Effector CD4-positive, alpha-beta T cell (primary cell): ENCODE measurements at regions not wholly inside any gene's neighbourhood (a gene's known extent, or its start where the extent isn't known, plus 50 kb on each side); places are given as distances from the start of the nearest gene placed in this dataset.
"Not testable (repeated sequence)": the region's sequence is repeated elsewhere in the genome, so short reads cannot be mapped to it uniquely, and the experiment has no call there.

Source experiments
- DNase-seq: peaks from one replicate; pipeline ENCODE4 v3.0.0-alpha.2; 2020

DNA sequence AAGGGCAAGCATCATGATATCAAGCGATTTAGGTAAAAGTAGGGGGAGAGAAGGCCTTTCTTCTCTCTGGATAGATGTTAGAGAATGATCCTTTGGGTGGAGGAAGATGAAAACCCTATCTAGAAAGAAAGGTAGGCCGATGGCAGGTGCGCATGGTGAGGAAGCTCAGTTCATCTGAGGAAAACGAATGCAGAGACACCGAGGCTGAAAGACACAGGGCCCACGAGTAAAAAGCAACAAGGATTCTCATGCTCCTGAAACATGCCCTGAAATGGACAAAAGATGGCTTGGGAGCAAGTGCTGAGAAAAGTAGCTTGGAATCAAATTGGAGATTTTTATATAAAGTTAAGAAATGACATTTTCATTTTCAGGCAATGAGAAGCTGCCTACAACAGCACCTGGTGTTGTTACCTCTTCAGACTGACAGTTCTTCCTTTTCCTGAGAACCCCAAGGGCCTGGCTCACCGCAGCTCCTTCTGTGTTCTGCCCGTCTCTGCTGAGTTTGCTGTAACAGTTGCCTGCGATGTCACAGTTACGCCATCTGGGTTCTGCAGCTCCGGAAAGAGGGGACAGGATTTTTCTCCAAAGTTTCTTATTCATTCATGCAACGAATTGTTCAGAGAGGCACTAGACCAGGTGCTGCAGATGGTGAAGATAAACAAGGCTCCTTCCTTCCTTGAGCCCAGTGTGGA lies 402.0 kb upstream of the KLF6 start:
- no peak for DNase-seq

DNA sequence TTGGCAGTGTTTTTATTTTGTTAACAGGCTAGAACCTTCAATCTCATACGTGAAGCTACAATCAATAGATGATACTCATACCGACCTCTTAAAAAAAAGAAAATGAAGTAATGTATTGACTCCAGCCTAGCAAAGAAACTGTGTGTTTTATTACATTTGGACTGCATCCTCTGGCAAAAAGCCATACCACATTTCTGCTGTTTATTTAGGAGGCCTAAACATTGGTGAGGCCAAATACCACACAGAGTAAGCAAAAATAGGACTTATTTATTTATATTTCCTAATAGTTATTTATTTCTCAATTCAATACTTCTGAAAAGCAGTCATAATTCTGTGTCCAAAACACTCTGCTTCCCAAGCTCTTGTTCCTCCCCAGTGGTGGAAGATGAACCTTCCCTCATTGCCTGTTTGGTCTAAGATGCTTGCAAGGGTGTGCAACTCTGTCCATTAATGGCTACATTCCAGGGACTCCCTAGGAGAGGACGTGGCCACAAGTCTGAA lies 398.8 kb upstream of the KLF6 start:
- DNase-seq = no peak

GRCh38 chr10:4181621-4182049 lies 396.6 kb upstream of the KLF6 start:
- no peak for DNase-seq

DNA sequence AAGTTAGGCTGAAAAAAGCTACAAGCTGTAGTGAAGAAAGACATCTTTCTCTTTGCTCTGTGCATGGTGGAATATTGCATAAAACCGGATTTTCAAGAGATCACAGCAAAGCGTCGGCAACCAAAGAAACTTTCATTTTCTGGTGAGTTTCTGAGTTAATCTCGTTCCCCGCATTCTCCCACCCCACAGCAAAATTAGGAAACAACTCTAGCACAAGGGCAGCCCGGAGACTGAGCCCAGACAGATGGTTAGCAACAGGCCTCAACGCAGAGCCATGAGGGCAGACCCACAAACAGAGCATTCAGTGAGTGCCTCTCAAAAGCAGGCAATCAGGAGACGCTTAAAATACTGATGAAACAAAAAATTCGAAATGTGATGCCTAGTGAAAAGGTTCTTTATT lies 396.1 kb upstream of the KLF6 start:
- DNase-seq = no peak

DNA sequence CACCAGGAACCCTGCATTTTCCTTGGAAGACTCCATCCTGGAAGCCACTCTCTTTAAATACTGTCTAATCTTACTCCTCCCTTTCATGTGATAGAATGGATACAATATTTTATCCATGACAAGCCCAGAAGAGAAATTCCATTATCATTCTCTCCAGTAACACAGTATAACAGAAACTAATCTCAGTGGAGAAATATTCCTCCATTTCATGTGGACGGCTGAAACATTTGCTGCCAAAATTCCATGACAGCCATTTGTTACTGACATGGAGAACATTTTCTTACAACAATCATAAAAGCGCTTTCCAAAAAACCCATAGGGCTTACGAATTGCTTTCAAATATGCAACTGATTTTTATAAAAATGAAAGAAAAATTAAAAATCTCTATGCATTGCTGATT lies 392.8 kb upstream of the KLF6 start:
- DNase-seq = no peak

- no peak for DNase-seq
These were observed 391.7 kb upstream of the KLF6 start for GRCh38 chr10:4176500-4177281.

- no peak for DNase-seq
These were observed 389.2 kb upstream of the KLF6 start for GRCh38 chr10:4174197-4174596.

- no peak for DNase-seq
These were observed 385.8 kb upstream of the KLF6 start for GRCh38 chr10:4170633-4171314.

DNA sequence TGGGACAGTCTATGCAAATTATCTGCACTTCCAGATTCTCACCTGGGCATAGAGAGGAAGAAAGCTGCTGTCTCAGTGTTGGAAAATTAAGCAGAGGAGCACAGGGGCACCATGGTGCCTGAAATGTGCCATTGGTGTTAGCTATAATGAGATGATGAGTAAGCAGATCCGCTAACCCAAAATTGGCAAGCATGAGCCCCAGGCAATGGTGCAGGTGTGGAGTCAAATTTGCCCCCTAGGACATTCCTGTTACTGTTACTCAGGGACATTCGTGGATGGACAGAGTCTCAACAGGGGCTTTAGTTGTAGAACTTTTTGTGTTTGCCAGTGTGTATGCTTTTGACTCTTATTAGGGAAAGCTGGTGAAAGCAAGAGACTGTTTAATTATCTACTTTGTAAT lies 385.2 kb upstream of the KLF6 start:
- no peak for DNase-seq

DNA sequence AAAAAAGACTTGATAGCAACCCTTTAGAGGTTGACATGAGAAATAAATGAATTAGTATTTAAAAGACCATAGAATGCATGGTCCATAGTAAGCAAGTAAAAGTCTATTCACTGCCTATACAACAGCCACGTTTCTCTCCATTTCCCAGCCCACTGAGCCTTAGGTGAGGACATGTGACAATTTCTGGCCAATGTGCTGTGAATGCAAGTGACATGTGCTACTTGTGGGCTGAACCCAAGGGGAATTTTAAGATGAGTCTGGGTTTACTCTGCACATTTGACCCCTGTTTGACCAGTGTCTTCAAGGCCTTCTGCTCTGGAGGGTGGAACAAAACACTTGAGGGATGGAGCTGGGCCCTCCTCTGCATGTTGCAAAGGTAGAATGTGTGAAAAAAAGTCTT lies 384.4 kb upstream of the KLF6 start:
- no peak for DNase-seq

- no peak for DNase-seq
These were observed 382.2 kb upstream of the KLF6 start for GRCh38 chr10:4167216-4167615.

GRCh38 chr10:4162571-4163286 lies 377.7 kb upstream of the KLF6 start:
- DNase-seq = no peak

- no peak for DNase-seq
These were observed 374.2 kb upstream of the KLF6 start for GRCh38 chr10:4159173-4159572.

- DNase-seq = no peak
These were observed 369.2 kb upstream of the KLF6 start for GRCh38 chr10:4154191-4154715.

DNA sequence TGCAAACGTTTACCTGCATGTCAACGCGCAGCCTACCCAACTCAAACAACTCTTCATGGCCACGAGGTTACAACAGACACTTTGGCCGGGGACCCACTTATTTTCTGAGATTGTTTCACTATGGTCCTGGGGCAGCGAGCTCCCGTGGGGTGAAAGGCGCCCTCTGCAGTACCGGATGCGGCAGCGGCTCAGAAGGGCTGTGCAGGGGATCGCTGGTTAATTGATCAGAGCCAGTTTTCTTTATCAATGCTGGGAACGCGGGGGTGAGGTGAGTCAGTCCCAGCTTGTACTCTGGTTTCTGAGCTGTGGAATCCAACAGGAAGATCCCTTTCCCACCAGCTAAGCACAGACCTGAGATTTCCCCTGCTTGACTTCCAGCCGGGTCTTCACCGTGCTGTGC lies 366.5 kb upstream of the KLF6 start:
- DNase-seq = no peak

- no peak for DNase-seq
These were observed 365.7 kb upstream of the KLF6 start for GRCh38 chr10:4150676-4151075.

DNA sequence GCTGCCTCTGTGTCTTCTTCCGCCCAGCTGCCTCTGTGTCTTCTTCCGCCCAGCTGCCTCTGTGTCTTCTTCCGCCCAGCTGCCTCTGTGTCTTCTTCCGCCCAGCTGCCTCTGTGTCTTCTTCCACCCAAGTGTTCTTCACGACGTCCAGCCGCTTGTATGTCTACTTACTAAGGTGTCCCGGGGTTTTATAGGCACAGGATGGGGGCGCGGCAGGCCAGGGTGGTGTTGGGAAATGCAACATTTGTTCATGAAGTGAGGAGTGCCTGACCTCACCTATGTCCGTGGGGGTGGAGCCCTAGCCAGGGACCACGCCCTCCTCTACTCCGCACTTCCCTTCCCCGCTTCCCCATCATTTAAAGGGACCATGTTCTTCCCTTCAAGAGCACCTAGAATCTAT lies 364.5 kb upstream of the KLF6 start:
- DNase-seq = not testable (repeated sequence)

DNA sequence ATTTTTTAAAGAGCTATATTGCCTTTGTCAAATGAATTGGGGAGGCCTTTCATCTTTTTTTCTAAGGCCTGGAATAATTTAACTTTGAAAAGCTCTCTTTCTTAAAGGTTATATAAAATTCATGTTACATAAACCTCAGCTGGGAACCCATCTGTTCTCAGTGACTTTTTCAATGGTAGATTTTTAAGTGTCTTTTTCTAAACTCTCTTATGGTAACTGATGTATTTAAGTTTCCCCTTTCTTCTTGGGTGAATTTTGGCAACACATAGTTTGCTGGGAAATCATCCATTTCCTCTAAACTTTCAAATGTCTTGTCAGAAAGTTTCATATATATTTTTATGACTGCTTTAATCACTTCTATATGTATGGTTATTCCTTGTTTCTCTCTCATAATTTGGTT lies 362.2 kb upstream of the KLF6 start:
- no peak for DNase-seq

DNA sequence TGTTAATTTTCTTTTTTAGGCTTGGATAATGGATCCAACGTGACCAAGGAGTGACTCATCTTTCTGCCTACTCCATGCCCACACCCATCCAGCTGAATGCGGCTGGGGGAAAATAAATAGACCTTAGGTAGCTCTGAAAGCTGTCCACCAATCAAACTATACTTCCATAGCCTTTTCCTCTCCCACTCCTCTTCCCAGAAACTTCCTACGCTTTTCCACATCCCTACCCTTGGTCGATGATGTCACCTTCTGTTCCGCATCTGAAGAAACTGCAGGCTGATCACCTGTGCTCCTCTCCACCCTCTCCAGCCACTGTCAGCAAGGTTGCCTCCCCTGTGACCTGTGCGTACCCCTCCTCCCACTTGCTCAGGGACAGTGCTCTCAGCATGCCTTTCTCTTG lies 359.8 kb upstream of the KLF6 start:
- no peak for DNase-seq

- no peak for DNase-seq
These were observed 356.5 kb upstream of the KLF6 start for GRCh38 chr10:4141471-4141870.

GRCh38 chr10:4138146-4138721 lies 353.2 kb upstream of the KLF6 start:
- no peak for DNase-seq

- DNase-seq = no peak
These were observed 352.3 kb upstream of the KLF6 start for GRCh38 chr10:4137299-4137698.
